Ishikawa (cell line): ENCODE measurements at regions not wholly inside any gene's neighbourhood (a gene's known extent, or its start where the extent isn't known, plus 50 kb on each side); places are given as distances from the start of the nearest gene placed in this dataset.

Experiments used
- CREB1 ChIP-seq: IDR thresholded peaks from 2 replicates; pipeline ENCODE4 v1.6.1; 2012; ENCODE audit warnings: low read depth
- EP300 ChIP-seq: IDR thresholded peaks from 2 replicates; pipeline ENCODE4 v1.6.1; 2012; ENCODE audit warnings: borderline replicate concordance
- FOXM1 ChIP-seq: IDR thresholded peaks from 2 replicates; pipeline ENCODE4 v1.6.1; 2012; ENCODE audit warnings: low read depth, borderline replicate concordance
- TAF1 ChIP-seq: IDR thresholded peaks from 2 replicates; pipeline ENCODE4 v1.6.1; 2012; ENCODE audit warnings: low read depth, mild to moderate bottlenecking
- YY1 ChIP-seq: IDR thresholded peaks from 2 replicates; pipeline ENCODE4 v1.6.1; 2012; ENCODE audit warnings: low read depth
- ZBTB7A ChIP-seq: IDR thresholded peaks from 2 replicates; pipeline ENCODE4 v1.6.1; 2012; ENCODE audit warnings: low read depth
- TF ChIP-seq, protein P1 (sequence below): IDR thresholded peaks from 2 replicates; pipeline ENCODE4 v1.6.1; 2012

DNA sequence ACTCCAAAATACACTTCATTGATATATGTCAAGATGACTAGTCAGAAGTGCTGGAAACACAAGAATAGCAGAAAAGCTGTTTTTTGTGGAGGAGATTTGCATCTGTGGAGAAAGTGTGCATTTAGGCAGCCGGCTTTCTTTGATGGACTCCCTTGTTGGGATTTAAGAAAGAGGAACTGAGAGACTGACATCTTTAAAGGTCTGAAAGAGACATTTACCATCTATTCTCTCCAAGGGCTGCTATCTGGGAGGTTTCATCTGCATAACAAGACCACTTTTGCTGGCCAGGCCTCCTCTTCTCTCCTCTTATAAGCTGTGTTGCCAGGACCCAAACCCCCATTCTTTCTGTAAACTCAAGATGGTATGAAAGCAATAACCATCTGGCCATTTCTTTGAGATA, 1065.0 kb downstream of the NLGN4X start:
- TF ChIP-seq, protein P1, sequence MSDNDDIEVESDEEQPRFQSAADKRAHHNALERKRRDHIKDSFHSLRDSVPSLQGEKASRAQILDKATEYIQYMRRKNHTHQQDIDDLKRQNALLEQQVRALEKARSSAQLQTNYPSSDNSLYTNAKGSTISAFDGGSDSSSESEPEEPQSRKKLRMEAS, result no peak
- TF ChIP-seq CREB1 (no peak), TAF1 (no peak), ZBTB7A (no peak), FOXM1 (no peak), YY1 (no peak), EP300 (no peak)
